H1 (cell line): ENCODE measurements at regions not wholly inside any gene's neighbourhood (a gene's known extent, or its start where the extent isn't known, plus 50 kb on each side); places are given as distances from the start of the nearest gene placed in this dataset.

Experiments
- CTCF ChIA-PET: fragments of 300-600 bp; sonication (Branson Sonifier 250); formaldehyde crosslinking; loops from one replicate; lab custom pipeline; 2021; ENCODE audit not compliant: partially characterized antibody; lab: Charles Lee
- POLR2A ChIA-PET: fragments of 300-600 bp; sonication (Branson Sonifier 250); formaldehyde crosslinking; loops from one replicate; lab custom pipeline; 2021; ENCODE audit warnings: inconsistent platforms; ENCODE audit not compliant: partially characterized antibody; lab: Charles Lee
- DNase-seq, 2 experiments: peaks; one replicate each; pipeline versions ENCODE4 v3.0.0 to v3.0.0-alpha.2; 2010 to 2022; ENCODE audit warnings: low spot score in 2 of 2, low read depth in 1 of 2, mixed read lengths in 1 of 2
- FAIRE-seq: peaks from 2 replicates; lab custom pipeline; 2011; peaks lifted over from hg19 to GRCh38; lab: Jason Lieb, UNC
- H2AFZ ChIP-seq: 2 replicates; pipeline ENCODE4 v1.8.1; 2012; ENCODE audit warnings: low read length, inconsistent platforms
- H2AK5ac ChIP-seq: 2 replicates; pipeline ENCODE4 v1.6.1; 2013; ENCODE audit warnings: low read depth, low read length
- H2BK120ac ChIP-seq: replicated peaks from 2 replicates; pipeline ENCODE3; 2013; ENCODE audit warnings: low read depth, low read length, inconsistent platforms
- H2BK12ac ChIP-seq: 2 replicates; pipeline ENCODE4 v1.6.1; 2013; ENCODE audit warnings: low read depth, low read length
- H2BK15ac ChIP-seq: 2 replicates; pipeline ENCODE4 v1.6.1; 2013; ENCODE audit warnings: low read length
- H2BK20ac ChIP-seq: 2 replicates; pipeline ENCODE4 v1.6.1; 2013; ENCODE audit warnings: low read length
- H2BK5ac ChIP-seq: 2 replicates; pipeline ENCODE4 v1.6.1; 2013; ENCODE audit warnings: low read depth, low read length
- H3K14ac ChIP-seq: 2 replicates; pipeline ENCODE4 v1.6.1; 2013; ENCODE audit warnings: inconsistent platforms; ENCODE audit not compliant: insufficient read length
- H3K18ac ChIP-seq: 2 replicates; pipeline ENCODE4 v1.6.1; 2013; ENCODE audit warnings: low read length; ENCODE audit errors: extremely low read depth
- H3K23ac ChIP-seq: 2 replicates; pipeline ENCODE4 v1.6.1; 2013; ENCODE audit warnings: inconsistent platforms; ENCODE audit not compliant: insufficient read length
- H3K23me2 ChIP-seq: 2 replicates; pipeline ENCODE4 v1.6.1; 2013; ENCODE audit warnings: low read depth, low read length
- H3K27ac ChIP-seq: 2 replicates; pipeline ENCODE4 v1.6.1; 2011; ENCODE audit warnings: low read depth, low read length, inconsistent platforms
- H3K27me3 ChIP-seq, 4 experiments: replicated peaks in 1 of 4; 1 replicate in 1 of 4; 2 replicates in 3 of 4; pipeline versions ENCODE4 v1.6.1 to v1.8.1; 2011 to 2013; ENCODE audit warnings: low read length in 3 of 4, mild to moderate bottlenecking in 3 of 4, inconsistent platforms in 2 of 4, mixed read lengths in 2 of 4, moderate library complexity in 1 of 4; ENCODE audit not compliant: control insufficient read depth in 3 of 4, insufficient read depth in 3 of 4; ENCODE audit errors: extremely low read depth in 1 of 4
- H3K36me3 ChIP-seq, 4 experiments: 2 replicates each; pipeline versions ENCODE4 v1.6.1 to v1.8.1; 2011 to 2013; ENCODE audit warnings: mild to moderate bottlenecking in 4 of 4, low read length in 3 of 4, moderate library complexity in 2 of 4, control low read depth in 1 of 4, inconsistent platforms in 1 of 4; ENCODE audit not compliant: insufficient read depth in 4 of 4, control insufficient read depth in 2 of 4
- H3K4ac ChIP-seq: replicated peaks from 2 replicates; pipeline ENCODE3; 2013; ENCODE audit warnings: low read length, low read depth, mixed read lengths, inconsistent platforms; ENCODE audit not compliant: insufficient read length
- H3K4me1 ChIP-seq, 4 experiments: replicated peaks in 1 of 4; 1 replicate in 1 of 4; 2 replicates in 3 of 4; pipeline versions ENCODE4 v1.6.1 to v1.8.1; 2011 to 2013; ENCODE audit warnings: low read length in 3 of 4, inconsistent platforms in 2 of 4, mixed read lengths in 1 of 4; ENCODE audit not compliant: insufficient read depth in 4 of 4, control insufficient read depth in 3 of 4
- H3K4me2 ChIP-seq, 2 experiments: 2 replicates each; pipeline versions ENCODE4 v1.6.1 to v1.8.1; 2011 to 2013; ENCODE audit warnings: low read depth in 2 of 2, low read length in 2 of 2, control low read depth in 1 of 2, inconsistent platforms in 1 of 2, mild to moderate bottlenecking in 1 of 2; ENCODE audit not compliant: insufficient read depth in 1 of 2
- H3K4me3 ChIP-seq, 4 experiments: fragments of 200-600, 300-600 bp in 1 of 4; sonication (generic), shearing (Covaris generic), sonication (Bioruptor Twin) in 1 of 4; 2 replicates each; pipeline versions ENCODE4 v1.5.1 to v1.8.1; 2011 to 2016; ENCODE audit warnings: low read length in 4 of 4, low read depth in 3 of 4, control low read depth in 2 of 4, inconsistent platforms in 2 of 4, mild to moderate bottlenecking in 2 of 4, mixed read lengths in 1 of 4, moderate library complexity in 1 of 4; ENCODE audit not compliant: insufficient read depth in 2 of 4; ENCODE audit errors: extremely low read depth in 1 of 4
- H3K56ac ChIP-seq: replicated peaks from 2 replicates; pipeline ENCODE3; 2013; ENCODE audit warnings: low read depth, mild to moderate bottlenecking, mixed read lengths, low read length, inconsistent platforms; ENCODE audit not compliant: insufficient read length
- H3K79me1 ChIP-seq: 2 replicates; pipeline ENCODE4 v1.6.1; 2013; ENCODE audit warnings: low read depth, low read length, control low read depth
- H3K79me2 ChIP-seq, 2 experiments: 2 replicates each; pipeline versions ENCODE4 v1.6.1 to v1.8.1; 2012 to 2013; ENCODE audit warnings: low read length in 2 of 2, mild to moderate bottlenecking in 2 of 2, inconsistent platforms in 1 of 2; ENCODE audit not compliant: insufficient read depth in 2 of 2, control insufficient read depth in 1 of 2
- H3K9ac ChIP-seq, 4 experiments: replicated peaks in 1 of 4; 1 replicate in 1 of 4; 2 replicates in 3 of 4; pipeline versions ENCODE4 v1.6.1 to v1.8.1; 2011 to 2013; ENCODE audit warnings: low read depth in 3 of 4, low read length in 3 of 4, control low read depth in 2 of 4, mild to moderate bottlenecking in 2 of 4, moderate library complexity in 2 of 4, inconsistent platforms in 1 of 4; ENCODE audit errors: extremely low read depth in 1 of 4
- H3K9me3 ChIP-seq, 2 experiments: 2 replicates each; pipeline versions ENCODE4 v1.6.1 to v1.8.1; 2012 to 2013; ENCODE audit warnings: mild to moderate bottlenecking in 2 of 2, moderate library complexity in 2 of 2, control low read depth in 1 of 2, inconsistent platforms in 1 of 2, low read depth in 1 of 2, low read length in 1 of 2, mixed read lengths in 1 of 2; ENCODE audit not compliant: insufficient read depth in 2 of 2
- H4K20me1 ChIP-seq, 2 experiments: replicated peaks in 1 of 2; 2 replicates each; pipeline versions ENCODE3 to v1.8.1; 2011 to 2013; ENCODE audit warnings: inconsistent platforms in 2 of 2, low read length in 2 of 2, mild to moderate bottlenecking in 1 of 2; ENCODE audit not compliant: insufficient read depth in 2 of 2, control insufficient read depth in 1 of 2
- H4K5ac ChIP-seq: 2 replicates; pipeline ENCODE4 v1.6.1; 2013; ENCODE audit warnings: low read length, low read depth, mixed read lengths, inconsistent platforms; ENCODE audit not compliant: insufficient read length
- H4K8ac ChIP-seq: 2 replicates; pipeline ENCODE4 v1.8.0; 2013; ENCODE audit warnings: mild to moderate bottlenecking, moderate library complexity, low read length, inconsistent platforms; ENCODE audit not compliant: insufficient read depth; ENCODE audit errors: extremely low read depth
- H4K91ac ChIP-seq: replicated peaks from 2 replicates; pipeline ENCODE3; 2013; ENCODE audit warnings: low read length, mixed read lengths, inconsistent platforms; ENCODE audit not compliant: insufficient read length
- ASH2L ChIP-seq: fragments of 200-600, 300-600 bp; sonication (generic); IDR thresholded peaks from one replicate; pipeline ENCODE4 v1.7.1; 2017; ENCODE audit warnings: low read length
- EGR1 ChIP-seq: IDR thresholded peaks from 2 replicates; pipeline ENCODE4 v1.6.1; 2011; ENCODE audit warnings: low read depth, low read length, borderline replicate concordance
- EP300 ChIP-seq, 2 experiments: IDR thresholded peaks; 1 replicate in 1 of 2; 2 replicates in 1 of 2; pipeline ENCODE4 v1.6.1; 2011 to 2012; ENCODE audit warnings: low read depth in 2 of 2, low read length in 2 of 2, mild to moderate bottlenecking in 2 of 2, borderline replicate concordance in 1 of 2, inconsistent platforms in 1 of 2, moderate library complexity in 1 of 2
- HDAC6 ChIP-seq: IDR thresholded peaks from one replicate; pipeline ENCODE4 v1.7.1; 2012; ENCODE audit warnings: low read depth, mild to moderate bottlenecking, inconsistent platforms, low read length, moderate library complexity
- POLR2AphosphoS5 ChIP-seq: IDR thresholded peaks from 2 replicates; pipeline ENCODE4 v1.6.1; 2011; ENCODE audit warnings: low read depth, low read length
- POU5F1 ChIP-seq: IDR thresholded peaks from 2 replicates; pipeline ENCODE4 v1.6.1; 2011; ENCODE audit warnings: low read depth, mild to moderate bottlenecking, low read length, moderate library complexity
- RBBP5 ChIP-seq: IDR thresholded peaks from 2 replicates; pipeline ENCODE4 v1.7.1; 2012; ENCODE audit warnings: low read depth, mild to moderate bottlenecking, inconsistent platforms, low read length, moderate library complexity, borderline replicate concordance
- SIN3A ChIP-seq, 2 experiments: IDR thresholded peaks in 1 of 2; conservative IDR thresholded peaks in 1 of 2; 2 replicates each; pipeline ENCODE4 v1.6.1; 2011 to 2012; ENCODE audit warnings: low read length in 2 of 2, improper control_type of control experiment in 1 of 2, low read depth in 1 of 2, mild to moderate bottlenecking in 1 of 2
- SIX5 ChIP-seq: IDR thresholded peaks from 2 replicates; pipeline ENCODE4 v1.6.1; 2011; ENCODE audit warnings: mild to moderate bottlenecking, low read depth, low read length
- SP4 ChIP-seq: IDR thresholded peaks from 2 replicates; pipeline ENCODE4 v1.6.1; 2012; ENCODE audit warnings: low read length, inconsistent platforms
- SRF ChIP-seq: IDR thresholded peaks from 2 replicates; pipeline ENCODE4 v1.6.1; 2011; ENCODE audit warnings: mild to moderate bottlenecking, low read depth, low read length, moderate library complexity
- TAF7 ChIP-seq: optimal IDR thresholded peaks from 2 replicates; pipeline ENCODE3; 2011; ENCODE audit warnings: low read depth, mild to moderate bottlenecking, inconsistent platforms, low read length, moderate library complexity, borderline replicate concordance
- ZNF274 ChIP-seq: IDR thresholded peaks from 2 replicates; pipeline ENCODE4 v1.7.0; 2012; ENCODE audit warnings: low read length, borderline replicate concordance; ENCODE audit errors: extremely low read depth
- WGBS, 2 experiments: shearing (Covaris generic) in 1 of 2; methylation state at CpG; one replicate each; pipeline versions ENCODE4 v1.1.6 to v1.1.7; 2013 to 2015; ENCODE audit warnings: low lambda C conversion rate in 2 of 2, mixed read lengths in 2 of 2, inconsistent platforms in 1 of 2, low coverage in 1 of 2, missing lambda C conversion rate in 1 of 2; ENCODE audit not compliant: insufficient replicate concordance in 2 of 2, insufficient coverage in 1 of 2, insufficient read length in 1 of 2; ENCODE audit errors: extremely low coverage in 1 of 2, missing lambda C conversion rate in 1 of 2; 5-methylcytosine and 5-hydroxymethylcytosine counted together
- TF ChIP-seq, protein P1 (sequence below): IDR thresholded peaks from 2 replicates; pipeline ENCODE4 v1.6.1; 2011; ENCODE audit warnings: low read depth, mild to moderate bottlenecking, low read length; ENCODE audit not compliant: insufficient read depth
- TF ChIP-seq, protein P2 (sequence below): IDR thresholded peaks from 2 replicates; pipeline ENCODE4 v1.6.1; 2012; ENCODE audit warnings: inconsistent platforms

DNA sequence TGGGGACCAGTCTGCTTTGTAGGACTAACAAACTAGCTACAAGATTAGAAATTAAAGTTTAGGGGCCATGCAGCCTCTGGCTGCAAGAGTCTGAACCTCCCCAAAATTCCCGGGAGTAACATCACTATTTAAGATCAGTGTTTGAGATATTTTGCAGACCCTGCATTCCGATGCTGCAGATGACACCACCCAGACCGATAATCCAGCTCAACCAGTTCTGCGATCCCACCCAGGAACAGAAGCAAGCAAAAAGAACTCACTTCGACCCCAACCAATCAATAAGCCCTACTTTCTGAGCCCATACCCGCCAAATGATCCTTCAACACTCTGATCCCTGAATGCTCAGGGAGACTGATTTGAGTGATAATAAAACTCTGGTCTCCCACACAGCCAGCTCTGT is 877.8 kb downstream of the FAT4 start:
- no peak for FAIRE-seq
- no peaks in the 10 kb centered on the region for H3K4me1 ChIP-seq
- H3K9ac ChIP-seq, result no peak overlapping the region
- H4K20me1 ChIP-seq, result no peaks in the 10 kb centered on the region
- H4K91ac ChIP-seq, result no peak overlapping the region
- H3K27me3 ChIP-seq, result no peaks in the 10 kb centered on the region
- H2AFZ ChIP-seq, result no peak overlapping the region
- no peak for DNase-seq
- H3K23me2 ChIP-seq, result no peaks in the 10 kb centered on the region
- no peak overlapping the region for H3K56ac ChIP-seq
- no peak overlapping the region for H2BK5ac ChIP-seq
- no peak overlapping the region for H3K27ac ChIP-seq
- H4K8ac ChIP-seq, result 0 out of 2 replicates have a peak overlapping the region, but pooled peaks have one; percentile 35
- no peak overlapping the region for H3K23ac ChIP-seq
- H3K4me3 ChIP-seq, result no peak overlapping the region
- H3K4ac ChIP-seq, result no peak overlapping the region
- POLR2A ChIA-PET, result no interaction called here
- H3K36me3 ChIP-seq, result no peaks in the 10 kb centered on the region
- no peak overlapping the region for H2BK12ac ChIP-seq
- 93% methylated on average over 6 of the region's 6 CpGs; no CpG with 5 or more reads in 1 of the 2 experiments for WGBS, 2 experiments
- no peaks in the 10 kb centered on the region for H3K9me3 ChIP-seq
- no peak overlapping the region for H4K5ac ChIP-seq
- no peak overlapping the region for H2BK120ac ChIP-seq
- no peak overlapping the region for H2BK15ac ChIP-seq
- no peak overlapping the region for H3K14ac ChIP-seq
- no peaks in the 10 kb centered on the region for H3K79me1 ChIP-seq
- CTCF ChIA-PET, result no interaction called here
- H2AK5ac ChIP-seq, result no peak overlapping the region
- H3K79me2 ChIP-seq, result no peaks in the 10 kb centered on the region
- H3K18ac ChIP-seq, result no peak overlapping the region
- no peak overlapping the region for H2BK20ac ChIP-seq
- H3K4me2 ChIP-seq, result no peak overlapping the region
- TF ChIP-seq, protein P1, sequence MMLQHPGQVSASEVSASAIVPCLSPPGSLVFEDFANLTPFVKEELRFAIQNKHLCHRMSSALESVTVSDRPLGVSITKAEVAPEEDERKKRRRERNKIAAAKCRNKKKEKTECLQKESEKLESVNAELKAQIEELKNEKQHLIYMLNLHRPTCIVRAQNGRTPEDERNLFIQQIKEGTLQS, result no peak
- TF ChIP-seq RBBP5 (no peak), HDAC6 (no peak), ASH2L (no peak), SP4 (no peak), SIX5 (no peak), ZNF274 (no peak), EP300 (IDR thresholded peaks at IDR 0.05; ENCODE audit: borderline replicate concordance in 1 of 2, low read depth in 2 of 2, low read length in 2 of 2) (no peak), EGR1 (no peak), SIN3A (conservative IDR thresholded peaks at IDR 0.05 in 1 of 2, IDR thresholded peaks at IDR 0.05 in 1 of 2; ENCODE audit: low read depth in 1 of 2, low read length in 2 of 2) (no peak), POU5F1 (no peak), POLR2AphosphoS5 (no peak), TAF7 (no peak), SRF (no peak)
- TF ChIP-seq, protein P2, sequence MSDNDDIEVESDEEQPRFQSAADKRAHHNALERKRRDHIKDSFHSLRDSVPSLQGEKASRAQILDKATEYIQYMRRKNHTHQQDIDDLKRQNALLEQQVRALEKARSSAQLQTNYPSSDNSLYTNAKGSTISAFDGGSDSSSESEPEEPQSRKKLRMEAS, result no peak
